A673 (cell line): ENCODE measurements at regions not wholly inside any gene's neighbourhood (a gene's known extent, or its start where the extent isn't known, plus 50 kb on each side); places are given as distances from the start of the nearest gene placed in this dataset.

ENCODE experiments used
- BruUV-seq: library from RNA; stranded (reverse); fragments of 400-500 nt; replicated peaks from 2 replicates; lab custom pipeline; 2021; lab: Mats Ljungman, UMichigan
- CTCF ChIA-PET: fragments of 300-600 bp; sonication (Branson Sonifier 250); formaldehyde crosslinking; loops from one replicate; lab custom pipeline; 2022; ENCODE audit warnings: antibody characterized with exemption; lab: Charles Lee
- POLR2A ChIA-PET: fragments of 300-600 bp; sonication (Branson Sonifier 250); formaldehyde crosslinking; loops from one replicate; lab custom pipeline; 2022; ENCODE audit warnings: antibody characterized with exemption; ENCODE audit not compliant: low non-redundant PET; lab: Charles Lee
- DNase-seq: peaks from one replicate; pipeline ENCODE4 v3.0.0-alpha.2; 2015; ENCODE audit warnings: low spot score
- H3K27ac ChIP-seq: fragments of 200-600 bp; sonication (generic); 2 replicates; pipeline ENCODE4 v1.5.1; 2016; ENCODE audit warnings: mixed run types, low read depth, mild to moderate bottlenecking, mixed read lengths, antibody characterized with exemption, low read length; ENCODE audit not compliant: poor library complexity, severe bottlenecking
- H3K27me3 ChIP-seq: fragments of 200-600 bp; sonication (generic); replicated peaks from 2 replicates; pipeline ENCODE4 v1.6.1; 2017; ENCODE audit warnings: mixed run types, low read depth, mild to moderate bottlenecking, mixed read lengths, antibody characterized with exemption, low read length; ENCODE audit not compliant: insufficient read depth, poor library complexity
- H3K36me3 ChIP-seq: fragments of 200-600 bp; sonication (generic); 2 replicates; pipeline ENCODE4 v1.6.1; 2016; ENCODE audit warnings: mixed run types, mild to moderate bottlenecking, mixed read lengths, antibody characterized with exemption, low read length; ENCODE audit not compliant: insufficient read depth, poor library complexity, severe bottlenecking
- H3K4me1 ChIP-seq: fragments of 200-600 bp; sonication (generic); 2 replicates; pipeline ENCODE4 v1.6.1; 2017; ENCODE audit warnings: mixed run types, mild to moderate bottlenecking, mixed read lengths, antibody characterized with exemption, low read length; ENCODE audit not compliant: insufficient read depth, poor library complexity, severe bottlenecking
- H3K4me3 ChIP-seq: fragments of 200-600 bp; sonication (generic); 2 replicates; pipeline ENCODE4 v1.5.1; 2016; ENCODE audit warnings: low read depth, mixed run types, mild to moderate bottlenecking, mixed read lengths, low read length; ENCODE audit not compliant: poor library complexity, severe bottlenecking
- H3K9me3 ChIP-seq: fragments of 200-600 bp; sonication (generic); 2 replicates; pipeline ENCODE4 v1.6.1; 2016; ENCODE audit warnings: mixed run types, low read depth, mild to moderate bottlenecking, mixed read lengths, antibody characterized with exemption, low read length; ENCODE audit not compliant: poor library complexity, severe bottlenecking
- EZH2 ChIP-seq: fragments of 200-600 bp; sonication (generic); IDR thresholded peaks from 2 replicates; pipeline ENCODE4 v1.6.1; 2017; ENCODE audit warnings: borderline replicate concordance, low read depth, mild to moderate bottlenecking, mixed read lengths, antibody characterized with exemption, low read length; ENCODE audit not compliant: poor library complexity, severe bottlenecking
- intact Hi-C: fragments of 100-400 bp; cut with micrococcal nuclease; formaldehyde crosslinking; loops from one replicate; pipeline ENCODE4 v1.10.0; 2022; ENCODE audit not compliant: unreplicated experiment
- TF ChIP-seq, protein P1 (sequence below): fragments of 300-800, 200-600 bp; sonication (generic); conservative IDR thresholded peaks from 2 replicates; pipeline ENCODE4 v1.5.1; 2017; ENCODE audit warnings: low read depth, mild to moderate bottlenecking, antibody characterized with exemption, low read length, moderate library complexity, mixed read lengths

DNA sequence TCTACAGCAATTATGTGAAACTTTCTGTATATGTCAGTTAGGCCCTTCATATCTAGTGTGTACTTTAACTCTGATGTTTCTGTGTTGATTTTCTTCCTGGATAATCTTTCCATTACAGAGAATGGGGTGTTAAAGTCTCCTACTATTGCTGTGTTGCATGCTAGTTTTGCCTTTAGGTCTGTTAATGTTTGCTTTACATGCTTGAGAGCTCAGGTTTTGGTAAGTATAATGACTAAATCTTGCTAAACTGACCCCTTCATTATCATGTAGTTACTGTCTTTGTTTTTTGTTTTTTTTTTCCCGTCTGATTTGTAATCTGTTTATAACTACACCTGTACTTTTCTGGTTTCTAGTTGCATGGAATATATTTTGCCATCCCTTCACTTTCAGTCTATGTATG is 63.6 kb upstream of the UGT2B15 start:
- Histone ChIP-seq H3K27me3 (no peaks in the 10 kb centered on the region), H3K4me1 (no peaks in the 10 kb centered on the region), H3K27ac (no peak overlapping the region), H3K36me3 (no peaks in the 10 kb centered on the region), H3K4me3 (no peak overlapping the region), H3K9me3 (no peaks in the 10 kb centered on the region)
- TF ChIP-seq EZH2: no peak
- TF ChIP-seq, protein P1, sequence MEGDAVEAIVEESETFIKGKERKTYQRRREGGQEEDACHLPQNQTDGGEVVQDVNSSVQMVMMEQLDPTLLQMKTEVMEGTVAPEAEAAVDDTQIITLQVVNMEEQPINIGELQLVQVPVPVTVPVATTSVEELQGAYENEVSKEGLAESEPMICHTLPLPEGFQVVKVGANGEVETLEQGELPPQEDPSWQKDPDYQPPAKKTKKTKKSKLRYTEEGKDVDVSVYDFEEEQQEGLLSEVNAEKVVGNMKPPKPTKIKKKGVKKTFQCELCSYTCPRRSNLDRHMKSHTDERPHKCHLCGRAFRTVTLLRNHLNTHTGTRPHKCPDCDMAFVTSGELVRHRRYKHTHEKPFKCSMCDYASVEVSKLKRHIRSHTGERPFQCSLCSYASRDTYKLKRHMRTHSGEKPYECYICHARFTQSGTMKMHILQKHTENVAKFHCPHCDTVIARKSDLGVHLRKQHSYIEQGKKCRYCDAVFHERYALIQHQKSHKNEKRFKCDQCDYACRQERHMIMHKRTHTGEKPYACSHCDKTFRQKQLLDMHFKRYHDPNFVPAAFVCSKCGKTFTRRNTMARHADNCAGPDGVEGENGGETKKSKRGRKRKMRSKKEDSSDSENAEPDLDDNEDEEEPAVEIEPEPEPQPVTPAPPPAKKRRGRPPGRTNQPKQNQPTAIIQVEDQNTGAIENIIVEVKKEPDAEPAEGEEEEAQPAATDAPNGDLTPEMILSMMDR: no peak
- BruUV-seq: no TSS peak
- ChIA-PET POLR2A (no interaction called here), CTCF (no interaction called here)
- intact Hi-C loops: no loop called here
- DNase-seq: no peak

DNA sequence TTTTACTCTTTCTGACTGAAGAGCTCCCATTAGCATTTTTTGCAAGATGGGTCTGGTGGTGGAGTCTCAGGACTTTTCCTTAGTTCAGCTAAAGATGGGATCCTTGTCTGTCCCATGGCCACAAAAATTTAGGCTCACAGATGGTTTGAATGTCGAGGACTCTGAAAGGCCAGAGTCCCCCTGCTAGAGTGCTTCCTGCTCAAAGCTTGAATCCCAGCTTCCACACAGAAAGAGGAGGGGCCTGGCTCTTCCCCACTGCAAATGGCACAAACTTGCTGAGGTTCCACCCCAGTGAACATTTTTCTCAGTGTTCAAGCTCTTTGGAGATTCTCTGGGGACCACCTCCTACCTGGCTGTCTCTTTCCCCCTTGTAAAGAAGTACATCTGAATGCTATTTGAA is 64.7 kb upstream of the UGT2B15 start:
- Histone ChIP-seq H3K4me3 (no peak overlapping the region), H3K27me3 (no peaks in the 10 kb centered on the region), H3K4me1 (no peaks in the 10 kb centered on the region), H3K9me3 (no peaks in the 10 kb centered on the region), H3K27ac (no peak overlapping the region), H3K36me3 (no peaks in the 10 kb centered on the region)
- no TSS peak for BruUV-seq
- no peak for TF ChIP-seq EZH2
- TF ChIP-seq, protein P1: no peak
- ChIA-PET POLR2A (no interaction called here), CTCF (no interaction called here)
- intact Hi-C loops: no loop called here
- no peak for DNase-seq

DNA sequence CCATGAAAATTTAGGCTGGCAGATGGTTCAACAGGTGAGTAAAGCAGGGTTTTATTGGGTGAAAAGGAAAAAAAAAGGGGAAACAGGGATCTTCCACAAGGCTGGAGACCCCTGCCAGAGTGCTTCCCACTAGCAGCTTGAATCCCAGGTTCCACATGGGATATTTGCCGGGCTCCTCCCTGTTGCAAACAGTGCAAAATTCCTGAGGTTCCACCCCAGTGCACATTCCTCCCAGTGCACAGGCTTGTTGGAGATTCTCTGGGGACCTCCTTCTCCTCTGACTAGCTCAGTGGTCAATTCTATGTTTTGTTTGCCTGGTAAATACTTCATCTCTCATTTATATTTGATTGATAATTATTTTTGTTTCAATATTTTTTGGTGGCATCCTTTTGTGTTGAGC is 66.4 kb upstream of the UGT2B15 start:
- no TSS peak for BruUV-seq
- CTCF ChIA-PET: no interaction called here
- no peaks in the 10 kb centered on the region for H3K27me3 ChIP-seq

More for the DNA sequence above, 66.4 kb upstream of the UGT2B15 start:
- Histone ChIP-seq H3K4me1 (no peaks in the 10 kb centered on the region), H3K9me3 (no peaks in the 10 kb centered on the region), H3K27ac (no peak overlapping the region), H3K36me3 (no peaks in the 10 kb centered on the region), H3K4me3 (no peak overlapping the region)
- no peak for TF ChIP-seq EZH2
- TF ChIP-seq, protein P1: no peak
- intact Hi-C loops: no loop called here
- POLR2A ChIA-PET: no interaction called here
- no peak for DNase-seq
